GM19395 (cell line): ENCODE measurements at regions not wholly inside any gene's neighbourhood (a gene's known extent, or its start where the extent isn't known, plus 50 kb on each side); places are given as distances from the start of the nearest gene placed in this dataset.

Experiments
- ATAC-seq: cut with Tn5 transposase; IDR thresholded peaks from one replicate; pipeline ENCODE4 v1.9.1; 2021; ENCODE audit warnings: mild to moderate bottlenecking, moderate library complexity; ENCODE audit not compliant: unreplicated experiment

DNA sequence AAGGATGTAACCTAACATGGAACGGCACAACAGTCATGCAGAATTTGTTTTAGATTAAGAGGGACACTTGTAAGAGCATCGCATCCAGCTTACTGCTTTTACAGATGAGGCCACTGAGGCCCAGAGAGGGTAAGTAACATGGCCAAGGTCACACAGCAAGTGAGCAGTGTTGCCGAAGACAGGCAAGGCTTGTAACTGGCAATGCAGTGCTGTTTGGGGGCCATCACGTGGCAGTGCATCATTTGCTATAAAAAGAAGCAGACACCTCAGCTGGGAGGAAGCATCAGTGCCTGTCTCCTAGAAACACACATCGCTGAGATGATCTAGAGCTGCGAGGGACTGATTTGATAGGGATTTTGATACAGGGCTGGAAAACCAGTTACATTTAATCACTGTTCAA is 108.2 kb upstream of the PROK2 start:
- ATAC-seq: no peak

DNA sequence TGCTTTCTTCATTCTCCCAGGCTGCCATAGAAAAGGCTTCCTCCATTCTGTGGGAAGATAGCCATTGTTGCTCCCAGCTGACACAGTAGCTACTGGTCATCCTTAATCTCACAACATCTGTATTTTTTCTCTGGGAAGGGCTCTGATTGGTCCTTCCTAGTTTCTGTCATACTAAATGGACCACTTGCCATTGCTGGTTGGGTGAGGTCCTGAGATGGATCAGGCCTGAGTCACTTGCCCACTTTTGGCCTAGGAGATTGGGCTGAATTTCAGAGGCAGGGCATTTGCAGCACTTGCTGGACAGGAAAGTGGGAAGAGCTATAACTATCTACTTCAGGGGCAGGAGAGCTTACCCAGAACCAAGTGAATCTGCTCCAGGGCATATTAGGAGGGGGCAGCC is 106.5 kb upstream of the PROK2 start:
- ATAC-seq: no peak

GRCh38 chr3:71890356-71890931 is 105.5 kb upstream of the PROK2 start:
- no peak for ATAC-seq

DNA sequence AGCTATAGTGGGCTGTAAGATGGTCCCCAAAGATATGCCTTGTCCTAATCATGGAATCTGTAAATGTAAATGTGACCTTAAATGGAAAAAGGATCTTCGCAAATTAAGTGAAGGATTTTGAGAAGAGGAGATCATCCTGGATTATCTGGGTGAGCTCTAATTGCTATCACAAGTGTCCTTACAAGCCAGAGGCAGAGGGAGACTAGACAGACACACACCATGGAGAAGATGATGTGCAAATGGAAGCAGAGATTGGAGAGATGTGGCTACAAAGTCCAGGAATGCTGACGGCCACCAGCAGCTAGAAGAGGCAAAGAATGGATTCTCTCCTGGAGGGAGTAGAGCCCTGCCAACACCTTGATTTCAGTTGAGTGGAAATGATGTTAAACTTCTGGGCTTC is 102.3 kb upstream of the PROK2 start:
- ATAC-seq: no peak

- no peak for ATAC-seq
These were observed 100.1 kb upstream of the PROK2 start for GRCh38 chr3:71885006-71885405.

DNA sequence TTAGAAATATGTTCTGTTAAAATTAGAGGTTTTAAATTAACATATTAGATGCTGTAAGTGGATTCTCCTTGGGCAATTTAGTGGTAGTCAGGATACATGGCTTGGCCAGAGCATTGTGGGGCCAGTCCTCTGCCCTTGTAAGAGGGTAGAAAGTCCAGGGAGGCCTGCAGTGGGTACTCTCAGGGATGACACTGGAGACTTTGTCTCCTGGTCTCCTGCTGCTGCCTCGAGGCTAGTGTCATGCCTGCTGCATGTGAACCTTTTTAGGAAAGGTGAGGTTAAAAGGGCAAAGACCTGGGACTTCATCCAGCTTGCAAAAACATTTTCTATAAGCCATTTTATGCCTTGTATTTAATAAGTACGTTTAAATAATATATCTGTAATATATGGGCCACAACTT is 96.8 kb upstream of the PROK2 start:
- ATAC-seq: no peak

DNA sequence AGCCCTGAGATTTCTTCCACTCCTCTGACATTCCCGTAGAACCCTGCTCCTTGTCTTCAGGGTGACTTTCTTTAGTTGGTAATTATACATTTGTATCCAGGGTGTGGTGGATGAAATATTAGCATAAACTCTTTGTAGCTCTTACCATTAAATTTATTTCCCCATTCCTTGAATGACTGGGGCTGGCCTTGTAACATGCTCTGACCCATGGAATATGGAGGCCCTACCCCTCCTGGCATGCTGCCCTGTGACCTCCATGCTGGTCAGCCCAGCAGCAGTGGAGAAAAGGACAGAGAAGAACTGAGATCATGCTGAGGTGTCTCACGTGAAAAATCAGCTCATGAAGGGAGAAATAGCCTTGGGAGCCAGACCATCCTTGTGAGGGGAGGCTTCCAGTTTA is 96.1 kb upstream of the PROK2 start:
- no peak for ATAC-seq

DNA sequence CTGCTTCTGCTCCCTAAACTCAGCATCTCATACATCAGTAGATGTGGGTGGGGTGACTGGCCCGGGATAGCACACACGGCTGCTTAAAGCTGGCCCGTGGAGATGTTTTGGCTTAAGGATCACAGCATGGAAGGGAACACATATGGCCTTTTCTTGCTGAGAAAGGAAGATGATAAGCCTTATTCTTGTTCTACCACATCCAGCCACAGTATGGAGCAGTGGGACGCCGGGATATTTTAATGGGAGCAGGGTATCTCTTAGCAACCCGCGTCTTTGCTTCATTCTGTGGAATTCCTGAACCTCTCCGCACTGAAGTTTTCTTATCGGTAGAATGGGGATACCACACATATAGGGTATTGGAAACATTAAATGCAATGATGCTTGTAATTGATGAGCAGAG is 94.1 kb upstream of the PROK2 start:
- no peak for ATAC-seq

DNA sequence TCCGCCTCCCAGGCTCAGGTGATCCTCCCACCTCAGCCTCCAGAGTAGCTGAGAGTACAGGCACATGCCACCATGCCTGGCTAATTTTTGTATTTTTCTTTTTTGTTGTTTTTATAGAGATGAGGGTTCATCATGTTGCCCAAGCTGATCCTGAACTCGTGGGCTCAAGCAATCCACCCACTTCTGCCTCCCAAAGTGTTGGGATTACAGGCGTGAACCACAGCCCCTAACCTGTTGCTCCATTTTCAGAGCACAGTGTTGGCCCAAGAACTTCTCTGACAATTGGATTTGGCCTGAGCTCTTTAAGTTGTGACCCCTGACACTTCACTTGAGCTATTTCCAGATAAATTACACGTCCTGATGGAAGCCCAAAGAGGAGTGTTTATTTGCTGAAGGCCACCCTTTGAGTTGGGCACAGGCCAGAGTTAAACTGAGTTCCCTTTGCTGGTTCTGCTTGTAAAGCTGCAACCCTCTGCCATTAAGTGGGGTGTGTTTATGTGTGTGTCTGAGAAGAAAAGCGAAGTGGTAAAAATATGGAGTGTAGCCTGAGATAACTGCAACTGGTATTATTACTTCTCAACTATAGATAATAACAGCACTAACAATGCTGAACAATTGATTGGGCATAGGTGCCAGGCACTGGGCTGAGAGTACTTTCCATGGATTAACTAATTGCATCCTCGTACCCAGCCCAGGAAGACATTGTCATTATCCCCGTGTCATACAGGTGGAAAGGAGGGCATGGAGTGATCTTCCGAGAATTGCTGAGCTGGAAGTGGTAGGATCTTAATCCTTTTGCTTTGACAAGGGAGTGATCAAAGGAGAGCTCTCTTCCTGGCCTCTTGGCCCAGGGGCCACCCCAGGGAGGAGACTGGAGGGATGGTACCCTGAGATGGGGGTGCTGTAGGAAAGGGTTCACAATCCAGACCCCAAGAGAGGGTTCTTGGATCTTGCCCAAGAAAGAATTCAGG is 91.5 kb upstream of the PROK2 start:
- ATAC-seq: no peak

DNA sequence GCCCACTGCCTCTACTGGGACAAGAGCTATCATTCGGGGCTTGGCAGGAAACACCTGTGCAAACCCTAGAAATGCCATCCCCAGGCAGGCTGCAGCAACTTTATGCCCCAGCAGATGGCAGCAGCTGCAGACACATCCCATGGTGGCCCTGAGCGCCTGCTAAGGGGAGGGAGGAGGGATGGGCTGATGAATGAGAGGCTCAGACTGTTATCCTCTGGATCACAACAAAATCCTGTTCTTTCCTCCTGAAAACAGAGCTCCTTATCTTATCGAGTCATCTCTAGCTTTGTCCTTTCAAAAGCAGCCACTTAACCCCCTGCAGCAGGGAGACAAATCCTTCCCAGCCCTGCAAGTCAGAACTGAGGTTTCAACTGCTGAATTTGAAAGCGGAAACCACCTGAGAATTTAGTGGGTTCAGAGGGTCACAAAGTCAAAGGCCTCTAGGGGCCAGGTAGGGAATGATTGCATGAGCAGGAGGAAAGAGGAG is 90.6 kb upstream of the PROK2 start:
- ATAC-seq: peak; percentile 96

DNA sequence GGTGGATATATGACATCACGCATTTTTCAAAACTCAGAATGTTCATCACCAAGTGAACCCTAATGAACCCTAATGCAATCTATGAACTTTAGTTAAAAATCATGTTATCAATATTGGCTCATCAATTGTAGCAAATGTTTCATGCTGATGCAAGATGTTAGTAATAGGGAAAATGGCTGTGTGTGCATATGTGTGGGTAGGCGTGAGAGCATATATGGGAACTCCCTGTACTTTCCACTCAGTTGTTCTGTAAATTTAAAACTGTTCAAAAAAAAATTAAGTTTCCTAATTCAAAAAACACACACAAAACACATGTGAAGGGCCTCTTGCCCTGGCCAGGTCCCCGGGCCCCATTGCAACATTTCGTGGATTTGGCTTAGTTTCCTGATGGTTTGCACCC is 89.7 kb upstream of the PROK2 start:
- no peak for ATAC-seq

- ATAC-seq: no peak
These were observed 88.2 kb upstream of the PROK2 start for GRCh38 chr3:71873093-71873611.

DNA sequence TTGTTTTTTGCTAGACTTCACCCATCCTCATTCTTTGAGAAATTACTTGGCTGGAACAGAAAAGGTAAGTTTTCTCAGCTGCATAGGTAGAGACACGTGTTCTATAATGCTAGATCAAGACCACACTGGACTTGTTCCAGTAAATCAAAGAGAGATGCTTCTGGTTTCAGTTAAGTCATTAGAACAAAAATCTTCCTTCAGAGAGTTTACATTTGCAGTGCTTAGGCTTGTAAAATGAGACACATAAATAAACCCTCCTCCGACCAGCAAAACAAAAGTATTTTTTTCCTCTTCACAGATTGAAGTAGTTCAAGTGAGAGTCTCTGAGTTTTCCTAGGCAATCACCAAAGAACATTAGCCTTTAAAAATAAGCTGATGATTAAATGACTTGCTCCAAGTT is 87.3 kb upstream of the PROK2 start:
- ATAC-seq: no peak

GRCh38 chr3:71870966-71871512 is 86.1 kb upstream of the PROK2 start:
- ATAC-seq: no peak

GRCh38 chr3:71868876-71869275 is 83.9 kb upstream of the PROK2 start:
- no peak for ATAC-seq

DNA sequence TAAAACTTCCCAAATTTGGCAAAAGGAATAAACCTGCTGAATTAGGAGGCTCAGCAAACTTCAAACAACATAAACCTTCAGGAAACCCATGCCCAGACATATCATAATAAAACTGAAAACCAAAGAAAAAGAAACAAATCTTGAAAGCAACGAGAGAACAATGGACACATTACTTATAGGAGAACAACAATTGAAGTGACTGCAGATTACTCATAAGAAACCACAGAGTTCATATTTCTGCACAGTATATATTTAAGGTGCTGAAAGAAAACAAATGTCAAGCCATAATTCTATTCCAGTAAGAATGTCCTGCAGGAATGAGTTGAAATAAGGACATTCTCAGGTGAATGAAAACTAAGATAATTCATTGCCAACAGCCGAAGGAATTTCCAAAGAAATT is 80.8 kb upstream of the PROK2 start:
- ATAC-seq: no peak

- no peak for ATAC-seq
These were observed 78.7 kb upstream of the PROK2 start for GRCh38 chr3:71863563-71864190.

DNA sequence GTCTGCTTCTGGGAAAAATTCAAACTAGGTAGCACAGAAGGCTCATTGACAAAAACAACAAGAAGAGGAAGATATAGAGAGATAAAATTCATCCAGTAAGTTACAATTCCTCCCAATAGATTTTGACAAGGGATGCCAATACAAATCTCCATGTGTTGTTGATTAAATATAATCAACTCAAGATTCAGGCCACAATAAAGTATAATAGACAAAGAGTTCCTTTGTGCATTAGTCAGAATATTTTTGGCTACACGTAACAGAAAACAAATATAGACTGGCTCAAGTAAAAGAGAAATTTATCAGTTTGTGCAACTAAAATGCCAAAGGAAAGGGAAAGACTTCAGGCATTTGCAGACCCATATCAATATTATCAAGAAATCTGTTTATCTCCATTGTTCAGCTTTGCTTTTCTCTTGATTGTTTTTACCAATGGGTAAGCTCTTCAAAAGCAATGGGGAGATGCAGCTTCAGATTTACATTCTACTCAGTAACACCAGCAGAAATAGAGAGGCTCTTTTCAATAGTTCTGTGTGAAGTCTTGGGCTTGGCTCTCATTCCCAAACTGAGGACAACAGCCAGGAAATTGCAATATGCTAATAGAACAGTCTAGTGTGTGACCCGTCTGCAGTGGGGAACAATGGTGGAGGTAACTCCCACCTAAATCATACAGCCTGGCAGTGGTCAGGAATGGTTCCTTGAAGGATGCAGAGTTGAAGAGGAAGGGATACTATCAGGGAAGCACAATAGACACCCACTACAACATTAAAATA is 77.6 kb upstream of the PROK2 start:
- no peak for ATAC-seq

DNA sequence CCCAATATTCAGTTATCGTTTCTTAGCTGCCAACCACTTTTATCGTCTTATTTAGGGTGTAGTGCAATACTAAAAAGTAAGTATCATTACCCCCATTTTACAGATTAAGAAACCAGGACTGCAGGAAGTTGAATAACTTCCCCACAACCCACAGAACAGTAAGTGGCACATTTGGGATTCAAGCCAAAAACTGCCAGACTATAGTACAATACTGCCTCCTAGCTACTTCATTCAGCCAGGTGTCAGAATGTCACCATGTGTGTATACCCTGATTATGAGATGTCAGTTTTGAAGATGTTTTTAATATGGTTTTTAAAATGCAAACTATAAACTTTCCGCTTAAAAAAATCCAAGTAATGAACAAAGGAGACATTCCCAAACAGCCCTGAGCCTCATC is 74.2 kb upstream of the PROK2 start:
- no peak for ATAC-seq

DNA sequence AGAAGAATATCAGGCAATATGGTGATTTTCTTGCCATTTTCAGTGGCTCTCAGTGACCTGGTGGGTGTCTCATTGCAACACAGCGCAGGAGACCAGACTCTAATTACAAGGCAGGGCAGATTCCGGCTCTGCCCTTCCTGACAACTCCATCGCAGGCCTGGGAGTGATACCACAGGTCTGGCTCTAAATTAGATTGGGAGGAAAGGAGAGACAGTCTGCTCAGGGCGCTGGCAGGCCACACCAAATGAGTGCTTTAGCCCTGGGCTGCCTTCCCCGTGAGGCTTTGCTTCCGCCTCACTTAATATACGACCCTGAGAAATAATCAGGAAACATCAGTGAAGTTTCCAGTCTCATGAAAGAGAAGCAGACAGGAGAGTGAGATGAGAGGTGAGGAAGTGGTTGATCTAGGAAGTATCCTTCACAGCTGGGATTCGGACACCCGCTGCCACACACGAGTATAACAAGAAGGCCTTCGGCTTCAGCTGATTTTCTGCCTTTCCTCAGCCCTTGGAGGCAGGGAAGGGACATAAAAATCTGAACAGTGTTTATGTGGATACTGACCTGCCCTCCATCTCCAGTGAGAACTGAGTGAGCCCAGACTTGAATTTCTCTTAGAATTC is 73.7 kb upstream of the PROK2 start:
- ATAC-seq: no peak
